Thymus (tissue), 11 donors: ENCODE measurements at regions not wholly inside any gene's neighbourhood (a gene's known extent, or its start where the extent isn't known, plus 50 kb on each side); places are given as distances from the start of the nearest gene placed in this dataset.

Experiments
- DNase-seq, 9 donors: peaks; one replicate each; pipeline ENCODE4 v3.0.0-alpha.2; 2013; ENCODE audit warnings: low spot score in 9 of 9, low read depth in 6 of 9, missing footprints in 1 of 9
- H3K27ac ChIP-seq, 2 donors: one replicate each; pipeline ENCODE4 v1.5.1; 2013; ENCODE audit warnings: control low read depth in 1 of 2, low read depth in 1 of 2, low read length in 1 of 2, mild to moderate bottlenecking in 1 of 2, moderate library complexity in 1 of 2
- H3K27me3 ChIP-seq, 2 donors: one replicate each; pipeline ENCODE4 v1.5.1; 2013; ENCODE audit warnings: low read length in 1 of 2; ENCODE audit not compliant: control insufficient read depth in 2 of 2, insufficient read depth in 1 of 2
- H3K36me3 ChIP-seq, 2 donors: one replicate each; pipeline ENCODE4 v1.5.1; 2013; ENCODE audit warnings: low read length in 1 of 2, mild to moderate bottlenecking in 1 of 2, moderate library complexity in 1 of 2; ENCODE audit not compliant: control insufficient read depth in 2 of 2, insufficient read depth in 2 of 2
- H3K4me1 ChIP-seq, 2 donors: one replicate each; pipeline ENCODE4 v1.5.1; 2013; ENCODE audit warnings: low read length in 2 of 2; ENCODE audit not compliant: control insufficient read depth in 2 of 2, insufficient read depth in 2 of 2
- H3K4me3 ChIP-seq, 2 donors: one replicate each; pipeline ENCODE4 v1.5.1; 2013; ENCODE audit warnings: low read length in 2 of 2, control low read depth in 1 of 2, mild to moderate bottlenecking in 1 of 2
- H3K9me3 ChIP-seq, 2 donors: one replicate each; pipeline ENCODE4 v1.5.1; 2013; ENCODE audit warnings: low read length in 1 of 2, mild to moderate bottlenecking in 1 of 2; ENCODE audit not compliant: control insufficient read depth in 2 of 2, insufficient read depth in 1 of 2
- WGBS: extraction: QIAGEN DNeasy Blood & Tissue Kit; methylation state at CpG from one replicate; pipeline ENCODE4 v1.1.7; 2013; 5-methylcytosine and 5-hydroxymethylcytosine counted together
- donor health status: healthy.

GRCh38 chr20:48196001-48196400 is 410.7 kb upstream of the SULF2 start:
- Histone ChIP-seq H3K27me3 (no peaks in the 10 kb centered on the region), H3K36me3 (no peaks in the 10 kb centered on the region), H3K4me1 (no peaks in the 10 kb centered on the region), H3K9me3 (no peaks in the 10 kb centered on the region), H3K27ac (no peak overlapping the region), H3K4me3 (no peak overlapping the region)
- WGBS: 76% methylated on average over 5 of the region's 5 CpGs
- no peak for DNase-seq

- no peak overlapping the region for H3K4me3 ChIP-seq
- no peaks in the 10 kb centered on the region for H3K27me3 ChIP-seq
- no peak for DNase-seq
- 92% methylated on average over 9 of the region's 9 CpGs for WGBS
- H3K4me1 ChIP-seq: no peaks in the 10 kb centered on the region
- H3K9me3 ChIP-seq: no peaks in the 10 kb centered on the region
- H3K36me3 ChIP-seq: no peaks in the 10 kb centered on the region
- no peak overlapping the region for H3K27ac ChIP-seq
Observed at GRCh38 chr20:48195121-48195870, 410.0 kb upstream of the SULF2 start.

GRCh38 chr20:48194583-48194982 is 409.3 kb upstream of the SULF2 start:
- no peak for DNase-seq
- Histone ChIP-seq H3K27ac (no peak overlapping the region), H3K27me3 (peaks cover 0 to 2% of the 10 kb centered on the region in 2 donors), H3K9me3 (no peaks in the 10 kb centered on the region), H3K4me3 (no peak overlapping the region), H3K36me3 (no peaks in the 10 kb centered on the region), H3K4me1 (no peaks in the 10 kb centered on the region)
- 93% methylated on average over 17 of the region's 17 CpGs for WGBS

- Histone ChIP-seq H3K36me3 (no peaks in the 10 kb centered on the region), H3K27ac (no peak overlapping the region), H3K9me3 (no peaks in the 10 kb centered on the region), H3K4me3 (no peak overlapping the region), H3K4me1 (no peaks in the 10 kb centered on the region), H3K27me3 (peaks cover 0 to 2% of the 10 kb centered on the region in 2 donors)
- no peak for DNase-seq
- 93% methylated on average over 11 of the region's 11 CpGs for WGBS
Observed at GRCh38 chr20:48193627-48194425, 408.5 kb upstream of the SULF2 start.

- Histone ChIP-seq H3K4me1 (no peaks in the 10 kb centered on the region), H3K4me3 (no peak overlapping the region), H3K9me3 (peaks cover 0 to 4% of the 10 kb centered on the region in 2 donors), H3K27ac (no peak overlapping the region), H3K36me3 (no peaks in the 10 kb centered on the region), H3K27me3 (peaks cover 0 to 2% of the 10 kb centered on the region in 2 donors)
- no peak for DNase-seq
- WGBS: 92% methylated on average over 12 of the region's 12 CpGs
Observed at GRCh38 chr20:48192109-48192508, 406.8 kb upstream of the SULF2 start.

GRCh38 chr20:48191200-48191599 is 405.9 kb upstream of the SULF2 start:
- H3K27ac ChIP-seq: no peak overlapping the region

GRCh38 chr20:48190757-48191156 is 405.5 kb upstream of the SULF2 start:
- H3K4me3 ChIP-seq: no peak overlapping the region
- WGBS: 78% methylated on average over 4 of the region's 4 CpGs
- H3K36me3 ChIP-seq: no peaks in the 10 kb centered on the region
- no peaks in the 10 kb centered on the region for H3K4me1 ChIP-seq
- DNase-seq: no peak
- peaks cover 0 to 2% of the 10 kb centered on the region in 2 donors for H3K27me3 ChIP-seq
- H3K27ac ChIP-seq: no peak overlapping the region
- peaks cover 0 to 5% of the 10 kb centered on the region in 2 donors for H3K9me3 ChIP-seq

More at GRCh38 chr20:48191200-48191599, 405.9 kb upstream of the SULF2 start:
- 94% methylated on average over 3 of the region's 3 CpGs for WGBS
- no peaks in the 10 kb centered on the region for H3K36me3 ChIP-seq
- no peak overlapping the region for H3K4me3 ChIP-seq
- H3K27me3 ChIP-seq: peaks cover 0 to 2% of the 10 kb centered on the region in 2 donors
- no peak for DNase-seq
- peaks cover 0 to 5% of the 10 kb centered on the region in 2 donors for H3K9me3 ChIP-seq
- H3K4me1 ChIP-seq: no peaks in the 10 kb centered on the region

GRCh38 chr20:48189181-48189580 is 403.9 kb upstream of the SULF2 start:
- H3K27ac ChIP-seq: no peak overlapping the region
- H3K9me3 ChIP-seq: peaks cover 0 to 5% of the 10 kb centered on the region in 2 donors
- no peaks in the 10 kb centered on the region for H3K4me1 ChIP-seq

GRCh38 chr20:48187851-48188250 is 402.6 kb upstream of the SULF2 start:
- no peaks in the 10 kb centered on the region for H3K36me3 ChIP-seq
- DNase-seq: no peak
- peaks cover 0 to 2% of the 10 kb centered on the region in 2 donors for H3K27me3 ChIP-seq
- no peak overlapping the region for H3K4me3 ChIP-seq
- H3K4me1 ChIP-seq: no peaks in the 10 kb centered on the region
- H3K9me3 ChIP-seq: peaks cover 0 to 5% of the 10 kb centered on the region in 2 donors
- H3K27ac ChIP-seq: no peak overlapping the region
- 93% methylated on average over 7 of the region's 7 CpGs for WGBS

More at GRCh38 chr20:48189181-48189580, 403.9 kb upstream of the SULF2 start:
- Histone ChIP-seq H3K4me3 (no peak overlapping the region), H3K27me3 (peaks cover 0 to 2% of the 10 kb centered on the region in 2 donors), H3K36me3 (no peaks in the 10 kb centered on the region)
- 64% methylated on average over 4 of the region's 4 CpGs for WGBS
- DNase-seq: peak in 3 of 9 donors; percentile 6 to 37 (median 10)
